ENCODE measurements at regions not wholly inside any gene's neighbourhood (a gene's known extent, or its start where the extent isn't known, plus 50 kb on each side); places are given as distances from the start of the nearest gene placed in this dataset.
A peak's percentile ranks its signal among the peaks of the same experiment; 100 is the strongest.

GRCh38 chr3:193847402-193847801 lies 254.4 kb downstream of the OPA1 start:
- no peak for DNase-seq
- intact Hi-C loops (cut with DNase I; ENCODE audit: low total_unique reads) = no loop called here
- no peak for TF ChIP-seq POLR2A (IDR thresholded peaks at IDR 0.05)
- no peak for TF ChIP-seq POLR2AphosphoS5 (IDR thresholded peaks at IDR 0.05)
- TF ChIP-seq CTCF (IDR thresholded peaks at IDR 0.05 in 8 of 11, conservative IDR thresholded peaks at IDR 0.05 in 3 of 11) = no peak
- H3K9me3 ChIP-seq = no peaks in the 10 kb centered on the region
- H3K36me3 ChIP-seq = no peaks in the 10 kb centered on the region
- H3K4me1 ChIP-seq = peaks cover 0 to 40% (median 14%) of the 10 kb centered on the region in 6 donors
- H3K27ac ChIP-seq = no peak overlapping the region
- 93 to 97% (median 96%) methylated on average over 6 of the region's 6 CpGs for WGBS, 5 donors
- no peak overlapping the region for H3K4me3 ChIP-seq
- H3K27me3 ChIP-seq (replicated peaks in 1 of 7) = no peaks in the 10 kb centered on the region

- no peak for TF ChIP-seq POLR2A (IDR thresholded peaks at IDR 0.05)
- no peak for TF ChIP-seq POLR2AphosphoS5 (IDR thresholded peaks at IDR 0.05)
- no peak for TF ChIP-seq CTCF (IDR thresholded peaks at IDR 0.05 in 8 of 11, conservative IDR thresholded peaks at IDR 0.05 in 3 of 11)
- WGBS, 5 donors = 91 to 98% (median 95%) methylated on average over 2 of the region's 2 CpGs
- Histone ChIP-seq H3K4me3 (no peak overlapping the region), H3K36me3 (no peaks in the 10 kb centered on the region), H3K4me1 (peaks cover 0 to 45% (median 16%) of the 10 kb centered on the region in 6 donors), H3K27me3 (replicated peaks in 1 of 7) (no peaks in the 10 kb centered on the region), H3K9me3 (no peaks in the 10 kb centered on the region), H3K27ac (no peak overlapping the region)
- no peak for DNase-seq
- intact Hi-C loops (cut with DNase I; ENCODE audit: low total_unique reads) = no loop called here
These were observed 255.5 kb downstream of the OPA1 start for GRCh38 chr3:193848547-193848946.

GRCh38 chr3:193850084-193850619 lies 257.1 kb downstream of the OPA1 start:
- Histone ChIP-seq H3K27me3 (replicated peaks in 1 of 7) (no peaks in the 10 kb centered on the region), H3K27ac (no peak overlapping the region), H3K4me3 (no peak overlapping the region), H3K4me1 (peaks cover 0 to 59% (median 23%) of the 10 kb centered on the region in 6 donors), H3K36me3 (no peaks in the 10 kb centered on the region), H3K9me3 (no peaks in the 10 kb centered on the region)
- intact Hi-C loops (cut with DNase I; ENCODE audit: low total_unique reads) = no loop called here
- 95 to 98% (median 97%) methylated on average over 5 of the region's 5 CpGs for WGBS, 5 donors
- TF ChIP-seq CTCF (IDR thresholded peaks at IDR 0.05 in 8 of 11, conservative IDR thresholded peaks at IDR 0.05 in 3 of 11) = no peak
- no peak for TF ChIP-seq POLR2A (IDR thresholded peaks at IDR 0.05)
- no peak for TF ChIP-seq POLR2AphosphoS5 (IDR thresholded peaks at IDR 0.05)
- DNase-seq = no peak

- 71 to 78% (median 75%) methylated on average over 3 of the region's 3 CpGs for WGBS, 5 donors
- intact Hi-C loops (cut with DNase I; ENCODE audit: low total_unique reads) = no loop called here
- H3K27ac ChIP-seq = peak overlapping the region in 6 of 8 donors; percentile 53 to 71 (median 68)
These were observed 258.4 kb downstream of the OPA1 start for GRCh38 chr3:193851428-193851847.

More at GRCh38 chr3:193851428-193851847, 258.4 kb downstream of the OPA1 start:
- no peaks in the 10 kb centered on the region for H3K36me3 ChIP-seq
- no peaks in the 10 kb centered on the region for H3K27me3 ChIP-seq (replicated peaks in 1 of 7)
- H3K4me3 ChIP-seq = no peak overlapping the region
- H3K9me3 ChIP-seq = no peaks in the 10 kb centered on the region
- DNase-seq = no peak
- no peak for TF ChIP-seq CTCF (IDR thresholded peaks at IDR 0.05 in 8 of 11, conservative IDR thresholded peaks at IDR 0.05 in 3 of 11)
- no peak for TF ChIP-seq POLR2A (IDR thresholded peaks at IDR 0.05)
- peak in 1 of 3 donors; percentile 77 for TF ChIP-seq POLR2AphosphoS5 (IDR thresholded peaks at IDR 0.05)
- peaks cover 0 to 50% (median 23%) of the 10 kb centered on the region in 6 donors for H3K4me1 ChIP-seq
